SJSA1 (cell line): ENCODE measurements at regions not wholly inside any gene's neighbourhood (a gene's known extent, or its start where the extent isn't known, plus 50 kb on each side); places are given as distances from the start of the nearest gene placed in this dataset.
"Not testable (repeated sequence)": the region's sequence is repeated elsewhere in the genome, so short reads cannot be mapped to it uniquely, and the experiment has no call there.

Experiments used
- DNase-seq, 2 experiments: peaks; one replicate each; pipeline ENCODE4 v3.0.0-alpha.2; 2015 to 2020; ENCODE audit warnings: low spot score in 2 of 2, low read depth in 1 of 2
- H3K27ac ChIP-seq: fragments of 250-450 bp; sonication (Bioruptor Pico); 2 replicates; pipeline ENCODE4 v1.5.1; 2020; ENCODE audit warnings: mild to moderate bottlenecking, moderate library complexity
- H3K27me3 ChIP-seq: fragments of 250-450 bp; sonication (Bioruptor Pico); replicated peaks from 2 replicates; pipeline ENCODE4 v1.5.1; 2020; ENCODE audit warnings: mild to moderate bottlenecking, moderate library complexity
- H3K36me3 ChIP-seq: fragments of 250-450 bp; sonication (Bioruptor Pico); 2 replicates; pipeline ENCODE4 v1.5.1; 2020; ENCODE audit warnings: mild to moderate bottlenecking
- H3K4me1 ChIP-seq: fragments of 250-450 bp; sonication (Bioruptor Pico); replicated peaks from 2 replicates; pipeline ENCODE4 v1.6.1; 2021; ENCODE audit warnings: mild to moderate bottlenecking
- H3K4me3 ChIP-seq: fragments of 250-450 bp; sonication (Bioruptor Pico); 2 replicates; pipeline ENCODE4 v1.5.1; 2020; ENCODE audit warnings: mild to moderate bottlenecking
- H3K9me3 ChIP-seq: fragments of 250-450 bp; sonication (Bioruptor Pico); replicated peaks from 2 replicates; pipeline ENCODE4 v1.5.1; 2020; ENCODE audit warnings: mild to moderate bottlenecking

DNA sequence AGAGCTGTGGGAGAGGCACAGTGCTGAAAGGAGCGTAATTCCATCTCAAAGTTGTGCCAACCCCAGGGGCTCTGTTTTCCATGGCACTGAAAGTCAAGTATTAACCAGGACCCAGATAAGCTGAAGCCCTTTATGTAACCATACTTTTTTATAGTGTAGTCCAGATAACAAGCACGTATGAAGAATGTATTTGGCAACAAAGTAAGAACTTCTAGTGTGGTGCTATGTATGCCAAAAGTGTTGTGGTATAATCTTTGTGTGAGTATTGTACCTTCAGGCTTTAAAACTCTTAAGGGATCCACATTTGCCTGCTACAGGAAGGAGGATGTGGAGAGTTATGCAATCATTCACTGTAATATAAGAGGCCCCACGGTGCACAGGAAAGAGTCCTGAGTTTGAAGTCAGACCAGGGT is 129.4 kb downstream of the IBTK start:
- Histone ChIP-seq H3K4me1 (no peaks in the 10 kb centered on the region), H3K4me3 (no peak overlapping the region), H3K9me3 (no peaks in the 10 kb centered on the region), H3K36me3 (no peaks in the 10 kb centered on the region), H3K27ac (no peak overlapping the region), H3K27me3 (no peaks in the 10 kb centered on the region; the same call in 1 of the 2 replicates)
- DNase-seq: no peak

GRCh38 chr6:82114748-82115147 is 132.8 kb downstream of the IBTK start:
- H3K27ac ChIP-seq: no peak overlapping the region
- H3K9me3 ChIP-seq: no peaks in the 10 kb centered on the region
- no peaks in the 10 kb centered on the region; the same call in 1 of the 2 replicates for H3K27me3 ChIP-seq
- H3K4me1 ChIP-seq: no peaks in the 10 kb centered on the region
- no peaks in the 10 kb centered on the region for H3K36me3 ChIP-seq
- H3K4me3 ChIP-seq: no peak overlapping the region
- DNase-seq: no peak

- Histone ChIP-seq H3K27ac (no peak overlapping the region), H3K36me3 (no peaks in the 10 kb centered on the region), H3K9me3 (no peaks in the 10 kb centered on the region), H3K4me3 (no peak overlapping the region), H3K4me1 (no peaks in the 10 kb centered on the region), H3K27me3 (no peaks in the 10 kb centered on the region; the same call in 1 of the 2 replicates)
- DNase-seq: no peak
These were observed 134.3 kb downstream of the IBTK start for GRCh38 chr6:82113231-82113630.

- H3K27me3 ChIP-seq: no peaks in the 10 kb centered on the region; the same call in 1 of the 2 replicates
- H3K4me3 ChIP-seq: no peak overlapping the region
- no peaks in the 10 kb centered on the region for H3K36me3 ChIP-seq
- H3K27ac ChIP-seq: no peak overlapping the region
- no peaks in the 10 kb centered on the region for H3K4me1 ChIP-seq
- no peak for DNase-seq
- no peaks in the 10 kb centered on the region for H3K9me3 ChIP-seq
These were observed 135.7 kb downstream of the IBTK start for GRCh38 chr6:82111818-82112217.

- H3K36me3 ChIP-seq: no peaks in the 10 kb centered on the region
- H3K4me1 ChIP-seq: no peaks in the 10 kb centered on the region
- no peak for DNase-seq
- H3K27me3 ChIP-seq: no peaks in the 10 kb centered on the region; the same call in 1 of the 2 replicates
- no peak overlapping the region for H3K4me3 ChIP-seq
- no peaks in the 10 kb centered on the region for H3K9me3 ChIP-seq
- H3K27ac ChIP-seq: no peak overlapping the region
These were observed 136.4 kb downstream of the IBTK start for GRCh38 chr6:82111114-82111513.

DNA sequence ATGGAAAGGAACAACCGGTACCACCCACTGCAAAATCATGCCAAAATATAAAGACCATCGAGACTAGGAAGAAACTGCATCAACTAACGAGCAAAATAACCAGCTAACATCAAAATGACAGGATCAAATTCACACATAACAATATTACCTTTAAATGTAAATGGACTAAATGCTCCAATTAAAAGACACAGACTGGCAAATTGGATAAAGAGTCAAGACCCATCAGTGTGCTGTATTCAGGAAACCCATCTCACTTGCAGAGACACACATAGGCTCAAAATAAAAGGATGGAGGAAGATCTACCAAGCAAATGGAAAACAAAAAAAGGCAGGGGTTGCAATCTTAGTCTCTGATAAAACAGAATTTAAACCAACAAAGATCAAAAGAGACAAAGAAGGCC is 144.4 kb downstream of the IBTK start:
- not testable (repeated sequence) for DNase-seq

GRCh38 chr6:82101374-82102114 is 146.0 kb downstream of the IBTK start:
- H3K9me3 ChIP-seq, H3K4me3 ChIP-seq, H3K27me3 ChIP-seq, H3K4me1 ChIP-seq, H3K27ac ChIP-seq, H3K36me3 ChIP-seq, DNase-seq: not testable (repeated sequence)

More for the DNA sequence above, 144.4 kb downstream of the IBTK start:
- not testable (repeated sequence) for H3K4me1 ChIP-seq, H3K4me3 ChIP-seq, H3K36me3 ChIP-seq, H3K27ac ChIP-seq, H3K27me3 ChIP-seq, H3K9me3 ChIP-seq

DNA sequence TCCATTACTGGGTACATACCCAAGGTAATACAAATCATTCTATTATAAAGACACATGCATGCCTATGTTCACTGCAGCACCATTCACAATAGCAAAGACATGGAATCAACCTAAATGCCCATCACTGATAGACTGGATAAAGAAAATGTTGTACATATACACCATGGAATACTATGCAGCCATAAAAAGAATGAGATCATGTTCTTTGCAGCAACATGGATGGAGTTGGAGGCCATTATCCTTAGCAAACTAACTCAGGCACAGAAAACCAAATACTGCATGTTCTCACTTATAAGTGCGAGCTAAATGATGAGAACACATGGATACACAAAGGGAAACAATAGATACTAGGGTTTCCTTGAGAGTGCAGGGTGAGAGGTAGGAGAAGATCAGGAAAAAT is 146.8 kb downstream of the IBTK start:
- H3K27ac ChIP-seq, H3K36me3 ChIP-seq, DNase-seq, H3K4me1 ChIP-seq, H3K9me3 ChIP-seq, H3K4me3 ChIP-seq, H3K27me3 ChIP-seq: not testable (repeated sequence)

DNA sequence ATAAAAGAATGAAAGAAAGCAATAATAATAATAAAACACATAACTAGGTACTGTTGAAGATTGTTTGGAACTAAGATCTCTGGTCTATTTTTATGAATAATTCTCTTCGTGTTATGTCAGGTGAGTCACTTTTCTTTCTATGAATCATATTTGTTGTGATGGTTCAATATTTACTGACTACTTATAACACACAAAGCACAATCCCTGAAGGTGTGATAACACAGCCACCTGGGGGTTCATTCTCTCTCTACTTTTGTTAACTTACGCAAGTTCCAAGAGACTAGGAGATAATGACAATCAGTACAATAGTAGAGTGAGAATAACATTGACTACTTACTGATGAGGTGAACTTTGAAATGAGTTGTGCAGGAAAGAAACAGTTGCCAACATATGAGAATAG is 149.9 kb downstream of the IBTK start:
- no peak overlapping the region for H3K4me3 ChIP-seq
- H3K36me3 ChIP-seq: no peaks in the 10 kb centered on the region
- H3K9me3 ChIP-seq: no peaks in the 10 kb centered on the region
- H3K27ac ChIP-seq: no peak overlapping the region
- no peaks in the 10 kb centered on the region for H3K27me3 ChIP-seq
- no peak for DNase-seq
- no peaks in the 10 kb centered on the region for H3K4me1 ChIP-seq

GRCh38 chr6:82095091-82095490 is 152.5 kb downstream of the IBTK start:
- H3K27me3 ChIP-seq: no peaks in the 10 kb centered on the region
- H3K4me3 ChIP-seq: no peak overlapping the region
- no peaks in the 10 kb centered on the region for H3K4me1 ChIP-seq
- no peak for DNase-seq
- H3K9me3 ChIP-seq: no peaks in the 10 kb centered on the region
- no peaks in the 10 kb centered on the region for H3K36me3 ChIP-seq
- H3K27ac ChIP-seq: no peak overlapping the region

- DNase-seq: no peak
- Histone ChIP-seq H3K27ac (no peak overlapping the region), H3K36me3 (no peaks in the 10 kb centered on the region), H3K4me1 (no peaks in the 10 kb centered on the region), H3K4me3 (no peak overlapping the region), H3K9me3 (no peaks in the 10 kb centered on the region), H3K27me3 (no peaks in the 10 kb centered on the region)
These were observed 153.3 kb downstream of the IBTK start for GRCh38 chr6:82094166-82094806.

DNA sequence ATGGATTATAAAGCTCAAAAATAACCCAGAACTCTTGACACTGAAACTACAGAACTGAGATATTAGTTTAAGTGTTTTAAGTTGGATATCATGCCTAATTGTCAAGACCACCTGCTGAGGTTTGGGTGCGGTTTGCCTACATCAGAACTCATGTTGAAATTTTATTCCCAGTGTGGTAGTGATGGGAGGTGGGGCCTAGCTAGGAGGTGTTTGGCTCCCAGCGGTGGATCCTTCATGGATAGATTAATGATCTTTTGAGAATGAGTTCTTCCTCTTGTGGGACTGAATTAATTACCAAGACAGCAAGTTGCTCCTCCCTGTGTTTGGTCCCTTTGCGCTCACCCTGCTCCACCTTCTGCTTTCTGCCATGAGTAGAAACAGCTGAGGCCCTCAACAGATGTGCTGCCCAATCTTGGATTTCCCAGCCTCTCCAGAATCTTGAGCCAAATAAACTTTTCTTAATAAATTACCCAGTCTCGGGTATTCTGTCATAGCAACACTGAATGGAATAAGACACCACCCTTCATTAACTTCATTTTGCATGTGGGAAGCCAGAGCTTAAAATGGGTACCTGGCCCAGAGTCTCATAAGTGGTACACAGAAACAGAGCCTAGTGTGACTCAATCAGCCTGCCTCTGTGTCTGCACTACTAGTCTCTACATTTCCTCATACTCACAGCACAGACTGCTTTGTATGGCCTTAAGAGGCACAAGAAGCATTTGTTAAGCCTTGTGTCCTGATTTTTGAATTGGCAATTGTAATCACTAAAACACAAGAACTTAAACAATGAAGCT is 158.4 kb downstream of the IBTK start:
- no peak for DNase-seq
- H3K4me3 ChIP-seq: no peak overlapping the region
- no peaks in the 10 kb centered on the region for H3K27me3 ChIP-seq
- no peak overlapping the region for H3K27ac ChIP-seq
- H3K9me3 ChIP-seq: no peaks in the 10 kb centered on the region
- no peaks in the 10 kb centered on the region for H3K4me1 ChIP-seq
- no peaks in the 10 kb centered on the region for H3K36me3 ChIP-seq

DNA sequence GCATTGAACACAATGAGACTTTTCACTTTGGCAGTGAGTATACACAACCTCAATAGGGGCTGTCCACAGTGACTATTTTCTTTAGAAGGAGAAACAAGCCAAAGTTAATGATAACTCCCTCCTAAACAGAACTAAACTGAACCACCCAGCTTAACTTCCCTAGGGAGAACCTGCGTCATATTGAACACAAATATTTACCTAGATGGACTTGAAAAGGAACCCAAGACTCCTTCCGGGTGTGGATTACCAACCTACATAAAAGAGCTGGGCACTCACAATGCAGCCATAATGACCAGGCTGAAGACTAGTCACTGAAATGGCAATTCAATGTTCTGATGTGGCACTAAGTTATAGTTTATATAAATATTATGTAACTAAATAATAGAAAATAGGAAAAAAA is 160.6 kb downstream of the IBTK start:
- Histone ChIP-seq H3K36me3 (no peaks in the 10 kb centered on the region), H3K27ac (no peak overlapping the region), H3K9me3 (no peaks in the 10 kb centered on the region), H3K27me3 (no peaks in the 10 kb centered on the region), H3K4me3 (no peak overlapping the region), H3K4me1 (no peaks in the 10 kb centered on the region)
- no peak for DNase-seq

GRCh38 chr6:82085701-82086100 is 161.8 kb downstream of the IBTK start:
- Histone ChIP-seq H3K27me3 (no peaks in the 10 kb centered on the region), H3K9me3 (no peaks in the 10 kb centered on the region), H3K27ac (no peak overlapping the region), H3K4me3 (no peak overlapping the region), H3K4me1 (no peaks in the 10 kb centered on the region), H3K36me3 (no peaks in the 10 kb centered on the region)
- no peak for DNase-seq
